IMR-90 (cell line): ENCODE measurements at regions not wholly inside any gene's neighbourhood (a gene's known extent, or its start where the extent isn't known, plus 50 kb on each side); places are given as distances from the start of the nearest gene placed in this dataset.

ENCODE experiments used
- ATAC-seq: fragments of 200-7000 bp; cut with Tn5 transposase; 2 replicates; pipeline ENCODE4 v1.9.1; 2020; ENCODE audit warnings: low read depth, mild to moderate bottlenecking, moderate library complexity
- BruUV-seq: library from RNA; stranded (reverse); fragments of 400-500 nt; replicated peaks from 2 replicates; lab custom pipeline; 2021; lab: Mats Ljungman, UMichigan
- CTCF ChIA-PET: fragments of 300-600 bp; formaldehyde crosslinking; extraction: SDS; loops from one replicate; lab custom pipeline; 2021; ENCODE audit warnings: antibody characterized with exemption; lab: Yijun Ruan, JAX
- POLR2A ChIA-PET: fragments of 300-600 bp; sonication (Branson Sonifier 250); formaldehyde crosslinking; loops from one replicate; lab custom pipeline; 2022; ENCODE audit warnings: antibody characterized with exemption; ENCODE audit not compliant: unreplicated experiment; lab: Charles Lee
- DNase-seq: peaks from one replicate; pipeline ENCODE4 v3.0.0; 2013
- H2AFZ ChIP-seq: replicated peaks from 2 replicates; pipeline ENCODE3; 2013; ENCODE audit warnings: low read length, mild to moderate bottlenecking; ENCODE audit not compliant: poor library complexity
- H2AK5ac ChIP-seq: 2 replicates; pipeline ENCODE4 v1.6.1; 2013; ENCODE audit warnings: low read depth, low read length, inconsistent platforms
- H2AK9ac ChIP-seq: replicated peaks from 2 replicates; pipeline ENCODE3; 2013; ENCODE audit warnings: mild to moderate bottlenecking, low read depth, low read length, moderate library complexity; ENCODE audit not compliant: poor library complexity
- H2BK120ac ChIP-seq: 2 replicates; pipeline ENCODE4 v1.6.1; 2013; ENCODE audit warnings: low read depth, low read length, inconsistent platforms
- H2BK15ac ChIP-seq: 3 replicates; pipeline ENCODE4 v1.6.1; 2013; ENCODE audit warnings: low read depth, low read length, inconsistent platforms
- H2BK20ac ChIP-seq: 2 replicates; pipeline ENCODE4 v1.6.1; 2013; ENCODE audit warnings: low read depth, mild to moderate bottlenecking, inconsistent platforms, low read length, moderate library complexity
- H2BK5ac ChIP-seq: 2 replicates; pipeline ENCODE4 v1.6.1; 2013; ENCODE audit warnings: mild to moderate bottlenecking, low read depth, low read length, inconsistent platforms; ENCODE audit not compliant: poor library complexity, severe bottlenecking
- H3K14ac ChIP-seq: replicated peaks from 2 replicates; pipeline ENCODE4 v1.6.1; 2013; ENCODE audit warnings: low read depth, low read length, inconsistent platforms
- H3K18ac ChIP-seq: 2 replicates; pipeline ENCODE4 v1.6.1; 2013; ENCODE audit warnings: low read depth, low read length, control low read depth
- H3K23ac ChIP-seq: 2 replicates; pipeline ENCODE4 v1.6.1; 2013; ENCODE audit warnings: low read depth, low read length, inconsistent platforms
- H3K27ac ChIP-seq: 2 replicates; pipeline ENCODE4 v1.5.1; 2013; ENCODE audit warnings: mild to moderate bottlenecking, control low read depth, low read length; ENCODE audit not compliant: insufficient read depth
- H3K27me3 ChIP-seq: 2 replicates; pipeline ENCODE4 v1.6.1; 2013; ENCODE audit warnings: low read length; ENCODE audit not compliant: control insufficient read depth, insufficient read depth
- H3K36me3 ChIP-seq: 2 replicates; pipeline ENCODE4 v1.6.1; 2013; ENCODE audit warnings: low read length, mixed read lengths; ENCODE audit not compliant: control insufficient read depth, insufficient read depth
- H3K4ac ChIP-seq: 2 replicates; pipeline ENCODE4 v1.6.1; 2013; ENCODE audit warnings: low read depth, low read length, inconsistent platforms
- H3K4me1 ChIP-seq: 2 replicates; pipeline ENCODE4 v1.6.1; 2013; ENCODE audit warnings: low read length, mixed read lengths; ENCODE audit not compliant: control insufficient read depth, insufficient read depth
- H3K4me2 ChIP-seq: 2 replicates; pipeline ENCODE4 v1.6.1; 2013; ENCODE audit warnings: low read depth, mild to moderate bottlenecking, control low read depth, low read length, moderate library complexity
- H3K4me3 ChIP-seq: 2 replicates; pipeline ENCODE4 v1.5.1; 2013; ENCODE audit warnings: low read depth, mild to moderate bottlenecking, control low read depth, low read length, moderate library complexity; ENCODE audit not compliant: insufficient read depth
- H3K56ac ChIP-seq: 2 replicates; pipeline ENCODE4 v1.6.1; 2013; ENCODE audit warnings: low read length, inconsistent platforms; ENCODE audit not compliant: insufficient read depth; ENCODE audit errors: extremely low read depth
- H3K79me1 ChIP-seq, 2 experiments: 2 replicates each; pipeline ENCODE4 v1.6.1; 2013; ENCODE audit warnings: low read length in 2 of 2, inconsistent platforms in 1 of 2, low read depth in 1 of 2
- H3K9ac ChIP-seq: 2 replicates; pipeline ENCODE4 v1.6.1; 2013; ENCODE audit warnings: low read depth, low read length, control low read depth
- H3K9me1 ChIP-seq: 2 replicates; pipeline ENCODE4 v1.6.1; 2013; ENCODE audit warnings: low read length, inconsistent platforms; ENCODE audit not compliant: insufficient read depth
- H3K9me3 ChIP-seq: 2 replicates; pipeline ENCODE4 v1.6.1; 2013; ENCODE audit warnings: low read length; ENCODE audit not compliant: control insufficient read depth, insufficient read depth
- H4K20me1 ChIP-seq: 2 replicates; pipeline ENCODE4 v1.6.1; 2013; ENCODE audit warnings: low read length, inconsistent platforms; ENCODE audit not compliant: insufficient read depth
- H4K5ac ChIP-seq: 2 replicates; pipeline ENCODE4 v1.6.1; 2013; ENCODE audit warnings: mild to moderate bottlenecking, low read depth, low read length, control low read depth
- H4K8ac ChIP-seq, 2 experiments: 2 replicates each; pipeline ENCODE4 v1.6.1; 2013; ENCODE audit warnings: low read depth in 2 of 2, low read length in 2 of 2, control low read depth in 1 of 2, inconsistent platforms in 1 of 2
- H4K91ac ChIP-seq: 2 replicates; pipeline ENCODE4 v1.6.1; 2013; ENCODE audit warnings: low read depth, low read length, inconsistent platforms; ENCODE audit not compliant: insufficient read depth
- CEBPB ChIP-seq: IDR thresholded peaks from 2 replicates; pipeline ENCODE4 v1.6.1; 2012; ENCODE audit warnings: low read depth, low read length, improper control_type of control experiment
- MAFK ChIP-seq: IDR thresholded peaks from 2 replicates; pipeline ENCODE4 v1.6.1; 2012; ENCODE audit warnings: low read depth, low read length, improper control_type of control experiment
- WGBS, 2 experiments: methylation state at CpG; one replicate each; pipeline versions ENCODE4 v1.1.5 to v1.1.7; 2013; ENCODE audit warnings: missing lambda C conversion rate in 2 of 2; ENCODE audit not compliant: insufficient read length in 1 of 2; ENCODE audit errors: extremely low coverage in 2 of 2; 5-methylcytosine and 5-hydroxymethylcytosine counted together
- dilution Hi-C: fragments of 300-500 bp; cut with HindIII; formaldehyde crosslinking; loops from one replicate; pipeline ENCODE4 v1.14.3; 2018; ENCODE audit warnings: low sequenced_read_pairs; ENCODE audit not compliant: unreplicated experiment
- in situ Hi-C: fragments of 300-500 bp; cut with MboI; formaldehyde crosslinking; loops from 3 replicates; pipeline ENCODE4 v1.14.3; 2019; ENCODE audit warnings: low sequenced_read_pairs, inconsistent platforms, mixed read lengths
- intact Hi-C: fragments of 100-400 bp; cut with micrococcal nuclease; formaldehyde crosslinking; loops from 2 replicates; pipeline ENCODE4 v1.10.0; 2022

GRCh38 chr1:47569261-47569660 is 131.4 kb downstream of the FOXD2 start:
- no peak for TF ChIP-seq MAFK
- TF ChIP-seq CEBPB = no peak
- no peak overlapping the region for H2AFZ ChIP-seq

More at GRCh38 chr1:47569261-47569660, 131.4 kb downstream of the FOXD2 start:
- no peak overlapping the region for H3K14ac ChIP-seq
- H4K91ac ChIP-seq = no peak overlapping the region
- no peak overlapping the region for H3K4ac ChIP-seq
- H3K36me3 ChIP-seq = no peaks in the 10 kb centered on the region
- H3K23ac ChIP-seq = no peak overlapping the region
- H4K5ac ChIP-seq = no peak overlapping the region
- POLR2A ChIA-PET = no interaction called here
- no TSS peak for BruUV-seq
- H3K27ac ChIP-seq = no peak overlapping the region
- in situ Hi-C loops (no loop called here), intact Hi-C loops (no loop called here), dilution Hi-C loops (no loop called here)
- CTCF ChIA-PET = interaction anchor here (0.6 to 1.9 kb wide), 3 partner anchors 11 to 133 kb away, joined by 3 to 4 read pairs (median 4); no protein-coding TSS in a partner anchor
- no peaks in the 10 kb centered on the region for H3K79me1 ChIP-seq
- H3K56ac ChIP-seq = no peak overlapping the region
- H3K9me1 ChIP-seq = no peaks in the 10 kb centered on the region
- H3K4me1 ChIP-seq = no peaks in the 10 kb centered on the region
- H2BK20ac ChIP-seq = no peak overlapping the region
- no peak overlapping the region for H4K8ac ChIP-seq
- DNase-seq (no peak), ATAC-seq (no peak)
- no peaks in the 10 kb centered on the region for H3K9me3 ChIP-seq
- no peak overlapping the region for H2BK15ac ChIP-seq
- no peak overlapping the region for H2AK5ac ChIP-seq
- H2BK120ac ChIP-seq = no peak overlapping the region
- H3K4me2 ChIP-seq = no peak overlapping the region
- H3K4me3 ChIP-seq = no peak overlapping the region
- no CpG with 5 or more reads among the region's 5 CpGs for WGBS, 2 experiments
- H2AK9ac ChIP-seq = no peak overlapping the region
- no peak overlapping the region for H3K9ac ChIP-seq
- H2BK5ac ChIP-seq = no peak overlapping the region
- H3K18ac ChIP-seq = no peak overlapping the region
- no peaks in the 10 kb centered on the region; the same call in none of the 2 replicates for H3K27me3 ChIP-seq
- no peaks in the 10 kb centered on the region for H4K20me1 ChIP-seq
